Body of pancreas (tissue), 4 donors: ENCODE measurements at regions not wholly inside any gene's neighbourhood (a gene's known extent, or its start where the extent isn't known, plus 50 kb on each side); places are given as distances from the start of the nearest gene placed in this dataset.

Experiments
- ATAC-seq: fragments of 150-250 bp; one replicate; pipeline ENCODE4 v1.9.1; 2016
- DNase-seq, 4 donors: peaks; one replicate each; pipeline ENCODE4 v3.0.0-alpha.2; 2019
- H3K27ac ChIP-seq, 4 donors: fragments of 200-600 bp; sonication (generic); 1 replicate in 3 of 4; 2 replicates in 1 of 4; pipeline versions ENCODE4 v1.5.1 to v1.6.1; 2016 to 2019; ENCODE audit warnings: mild to moderate bottlenecking in 1 of 4, mixed read lengths in 1 of 4, moderate library complexity in 1 of 4
- H3K27me3 ChIP-seq, 2 donors: fragments of 200-600 bp; sonication (generic); one replicate each; pipeline ENCODE4 v1.6.0; 2016; ENCODE audit warnings: mild to moderate bottlenecking in 1 of 2
- H3K36me3 ChIP-seq, 2 donors: fragments of 200-600 bp; sonication (generic); replicated peaks in 1 of 2; 2 replicates each; pipeline ENCODE4 v1.5.1; 2016; ENCODE audit warnings: low read depth in 2 of 2; ENCODE audit not compliant: insufficient read depth in 1 of 2
- H3K4me1 ChIP-seq: fragments of 200-600 bp; sonication (generic); one replicate; pipeline ENCODE4 v1.6.0; 2016
- H3K4me3 ChIP-seq, 2 donors: fragments of 200-600 bp; sonication (generic); 1 replicate in 1 of 2; 2 replicates in 1 of 2; pipeline ENCODE4 v1.5.1; 2016 to 2019
- H3K9me3 ChIP-seq, 3 donors: fragments of 200-600 bp; sonication (generic); 1 replicate in 2 of 3; 2 replicates in 1 of 3; pipeline ENCODE4 v1.5.1; 2016
- POLR2A ChIP-seq, 3 donors: fragments of 450-650 bp; IDR thresholded peaks; one replicate each; pipeline ENCODE4 v1.6.1; 2016; ENCODE audit warnings: antibody characterized with exemption in 3 of 3, mild to moderate bottlenecking in 2 of 3
- WGBS, 2 donors: methylation state at CpG; one replicate each; pipeline ENCODE4 v1.1.5; 2017; 5-methylcytosine and 5-hydroxymethylcytosine counted together
- intact Hi-C: fragments of 100-400 bp; cut with DNase I; formaldehyde crosslinking; loops from one replicate; pipeline ENCODE4 v1.15.1; 2023
- TF ChIP-seq, protein P1 (sequence below), 7 experiments: fragments of 450-650 bp in 4 of 7; fragments of 200-600 bp in 3 of 7; sonication (generic) in 3 of 7; IDR thresholded peaks; one replicate each; pipeline ENCODE4 v1.5.1; 2016 to 2019; ENCODE audit warnings: antibody characterized with exemption in 7 of 7

- H3K27me3 ChIP-seq: no peaks in the 10 kb centered on the region
- intact Hi-C loops: loop anchor here (10.0 kb wide), 1 partner anchor 384 kb away; no protein-coding TSS in a partner anchor
- H3K36me3 ChIP-seq: no peaks in the 10 kb centered on the region
- TF ChIP-seq POLR2A (IDR thresholded peaks at IDR 0.05): no peak
- TF ChIP-seq, protein P1, sequence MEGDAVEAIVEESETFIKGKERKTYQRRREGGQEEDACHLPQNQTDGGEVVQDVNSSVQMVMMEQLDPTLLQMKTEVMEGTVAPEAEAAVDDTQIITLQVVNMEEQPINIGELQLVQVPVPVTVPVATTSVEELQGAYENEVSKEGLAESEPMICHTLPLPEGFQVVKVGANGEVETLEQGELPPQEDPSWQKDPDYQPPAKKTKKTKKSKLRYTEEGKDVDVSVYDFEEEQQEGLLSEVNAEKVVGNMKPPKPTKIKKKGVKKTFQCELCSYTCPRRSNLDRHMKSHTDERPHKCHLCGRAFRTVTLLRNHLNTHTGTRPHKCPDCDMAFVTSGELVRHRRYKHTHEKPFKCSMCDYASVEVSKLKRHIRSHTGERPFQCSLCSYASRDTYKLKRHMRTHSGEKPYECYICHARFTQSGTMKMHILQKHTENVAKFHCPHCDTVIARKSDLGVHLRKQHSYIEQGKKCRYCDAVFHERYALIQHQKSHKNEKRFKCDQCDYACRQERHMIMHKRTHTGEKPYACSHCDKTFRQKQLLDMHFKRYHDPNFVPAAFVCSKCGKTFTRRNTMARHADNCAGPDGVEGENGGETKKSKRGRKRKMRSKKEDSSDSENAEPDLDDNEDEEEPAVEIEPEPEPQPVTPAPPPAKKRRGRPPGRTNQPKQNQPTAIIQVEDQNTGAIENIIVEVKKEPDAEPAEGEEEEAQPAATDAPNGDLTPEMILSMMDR (IDR thresholded peaks at IDR 0.05): no peak
- H3K4me1 ChIP-seq: peaks cover 7% of the 10 kb centered on the region
- no peak for DNase-seq
- H3K9me3 ChIP-seq: no peaks in the 10 kb centered on the region
- H3K4me3 ChIP-seq: no peak overlapping the region
- WGBS, 2 donors: 21 to 22% methylated on average over 8 of the region's 8 CpGs
- ATAC-seq: no peak
- peak overlapping the region in 2 of 4 donors; percentile 76 to 88 for H3K27ac ChIP-seq
Measured at GRCh38 chr12:30850684-30851083, 75.9 kb upstream of the TSPAN11 start.

DNA sequence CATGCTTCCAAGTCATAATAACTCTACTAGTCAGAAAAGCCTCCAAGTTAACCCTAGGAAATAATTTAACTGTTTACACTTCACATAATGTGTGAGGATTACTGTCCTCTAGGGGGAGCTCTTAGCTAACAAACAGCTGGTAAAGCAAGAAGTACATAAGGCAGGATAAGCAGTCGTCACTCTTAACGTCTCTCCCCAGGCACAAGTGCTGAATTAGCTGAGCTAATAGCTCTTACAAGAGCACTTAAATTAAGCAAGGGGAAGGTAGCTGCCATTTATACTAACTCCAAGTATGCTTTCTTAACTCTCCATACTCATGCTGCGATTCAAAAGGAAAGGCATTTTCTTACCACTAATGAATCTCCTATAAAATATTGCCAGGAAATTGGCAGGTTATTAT, 79.3 kb upstream of the TSPAN11 start:
- no peak for TF ChIP-seq POLR2A (IDR thresholded peaks at IDR 0.05)
- TF ChIP-seq, protein P1 (IDR thresholded peaks at IDR 0.05): peak in 6 of 7 experiments; percentile 34 to 57 (median 48)
- DNase-seq: peak in 1 of 4 donors; percentile 11
- peaks cover 7% of the 10 kb centered on the region for H3K4me1 ChIP-seq
- no peaks in the 10 kb centered on the region for H3K36me3 ChIP-seq
- intact Hi-C loops: loop anchor here (10.0 kb wide), 1 partner anchor 148 kb away; no protein-coding TSS in a partner anchor
- no peak overlapping the region for H3K27ac ChIP-seq
- no peaks in the 10 kb centered on the region for H3K27me3 ChIP-seq
- H3K9me3 ChIP-seq: no peaks in the 10 kb centered on the region
- 27 to 30% methylated on average over 3 of the region's 3 CpGs for WGBS, 2 donors
- H3K4me3 ChIP-seq: no peak overlapping the region
- ATAC-seq: no peak

- DNase-seq: no peak
- peaks cover 4% of the 10 kb centered on the region for H3K4me1 ChIP-seq
- no peak overlapping the region for H3K27ac ChIP-seq
- H3K9me3 ChIP-seq: no peaks in the 10 kb centered on the region
- 75 to 84% methylated on average over 4 of the region's 4 CpGs for WGBS, 2 donors
- TF ChIP-seq, protein P1 (IDR thresholded peaks at IDR 0.05): no peak
- no peak for TF ChIP-seq POLR2A (IDR thresholded peaks at IDR 0.05)
- ATAC-seq: no peak
- H3K27me3 ChIP-seq: no peaks in the 10 kb centered on the region
- no peak overlapping the region for H3K4me3 ChIP-seq
- intact Hi-C loops: loop anchor here (10.0 kb wide), 1 partner anchor 148 kb away; no protein-coding TSS in a partner anchor
- no peaks in the 10 kb centered on the region for H3K36me3 ChIP-seq
Measured at GRCh38 chr12:30846776-30847175, 79.8 kb upstream of the TSPAN11 start.

GRCh38 chr12:30845676-30846075, 80.9 kb upstream of the TSPAN11 start:
- no peak for DNase-seq
- Histone ChIP-seq H3K27me3 (no peaks in the 10 kb centered on the region), H3K27ac (no peak overlapping the region), H3K36me3 (no peaks in the 10 kb centered on the region), H3K9me3 (no peaks in the 10 kb centered on the region), H3K4me3 (no peak overlapping the region), H3K4me1 (no peaks in the 10 kb centered on the region)
- intact Hi-C loops: loop anchor here (10.0 kb wide), 1 partner anchor 149 kb away; no protein-coding TSS in a partner anchor
- 76 to 80% methylated on average over 5 of the region's 5 CpGs for WGBS, 2 donors
- no peak for TF ChIP-seq POLR2A (IDR thresholded peaks at IDR 0.05)
- TF ChIP-seq, protein P1 (IDR thresholded peaks at IDR 0.05): no peak
- no peak for ATAC-seq

- intact Hi-C loops: loop anchor here (10.0 kb wide), 1 partner anchor 152 kb away; no protein-coding TSS in a partner anchor
- TF ChIP-seq POLR2A (IDR thresholded peaks at IDR 0.05): no peak
- TF ChIP-seq, protein P1 (IDR thresholded peaks at IDR 0.05): no peak
- Histone ChIP-seq H3K27ac (no peak overlapping the region), H3K36me3 (no peaks in the 10 kb centered on the region), H3K4me1 (no peaks in the 10 kb centered on the region), H3K4me3 (no peak overlapping the region), H3K27me3 (no peaks in the 10 kb centered on the region), H3K9me3 (no peaks in the 10 kb centered on the region)
- DNase-seq: no peak
- no peak for ATAC-seq
- WGBS, 2 donors: 67 to 78% methylated on average over 3 of the region's 3 CpGs
Measured at GRCh38 chr12:30843211-30843610, 83.3 kb upstream of the TSPAN11 start.
